GM06990 (cell line): ENCODE measurements at regions not wholly inside any gene's neighbourhood (a gene's known extent, or its start where the extent isn't known, plus 50 kb on each side); places are given as distances from the start of the nearest gene placed in this dataset.

Experiments used
- DNase-seq: peaks from one replicate; pipeline ENCODE4 v3.0.0-alpha.2; 2011; ENCODE audit not compliant: insufficient read length; ENCODE audit errors: extremely low read depth
- H3K27me3 ChIP-seq: replicated peaks from 2 replicates; pipeline ENCODE4 v1.6.0; 2011; ENCODE audit warnings: low read length; ENCODE audit not compliant: control insufficient read depth, insufficient read depth
- H3K36me3 ChIP-seq: 2 replicates; pipeline ENCODE4 v1.5.1; 2011; ENCODE audit warnings: low read length; ENCODE audit not compliant: control insufficient read depth, insufficient read depth
- H3K4me3 ChIP-seq: replicated peaks from 2 replicates; pipeline ENCODE4 v1.5.1; 2011; ENCODE audit warnings: low read depth, mild to moderate bottlenecking, control low read depth, low read length
- TF ChIP-seq, protein P1 (sequence below): IDR thresholded peaks from 2 replicates; pipeline ENCODE4 v1.5.1; 2011; ENCODE audit warnings: low read length, control low read depth, mild to moderate bottlenecking, inconsistent platforms; ENCODE audit not compliant: insufficient read depth, poor library complexity, severe bottlenecking

GRCh38 chr9:87193151-87193550 lies 245.8 kb upstream of the GAS1 start:
- Histone ChIP-seq H3K36me3 (no peaks in the 10 kb centered on the region), H3K4me3 (no peak overlapping the region), H3K27me3 (no peaks in the 10 kb centered on the region; the same call in 1 of the 2 replicates)
- TF ChIP-seq, protein P1, sequence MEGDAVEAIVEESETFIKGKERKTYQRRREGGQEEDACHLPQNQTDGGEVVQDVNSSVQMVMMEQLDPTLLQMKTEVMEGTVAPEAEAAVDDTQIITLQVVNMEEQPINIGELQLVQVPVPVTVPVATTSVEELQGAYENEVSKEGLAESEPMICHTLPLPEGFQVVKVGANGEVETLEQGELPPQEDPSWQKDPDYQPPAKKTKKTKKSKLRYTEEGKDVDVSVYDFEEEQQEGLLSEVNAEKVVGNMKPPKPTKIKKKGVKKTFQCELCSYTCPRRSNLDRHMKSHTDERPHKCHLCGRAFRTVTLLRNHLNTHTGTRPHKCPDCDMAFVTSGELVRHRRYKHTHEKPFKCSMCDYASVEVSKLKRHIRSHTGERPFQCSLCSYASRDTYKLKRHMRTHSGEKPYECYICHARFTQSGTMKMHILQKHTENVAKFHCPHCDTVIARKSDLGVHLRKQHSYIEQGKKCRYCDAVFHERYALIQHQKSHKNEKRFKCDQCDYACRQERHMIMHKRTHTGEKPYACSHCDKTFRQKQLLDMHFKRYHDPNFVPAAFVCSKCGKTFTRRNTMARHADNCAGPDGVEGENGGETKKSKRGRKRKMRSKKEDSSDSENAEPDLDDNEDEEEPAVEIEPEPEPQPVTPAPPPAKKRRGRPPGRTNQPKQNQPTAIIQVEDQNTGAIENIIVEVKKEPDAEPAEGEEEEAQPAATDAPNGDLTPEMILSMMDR: no peak
- DNase-seq: no peak

GRCh38 chr9:87193925-87194868 lies 246.9 kb upstream of the GAS1 start:
- Histone ChIP-seq H3K36me3 (no peaks in the 10 kb centered on the region), H3K4me3 (no peak overlapping the region), H3K27me3 (no peaks in the 10 kb centered on the region; the same call in 1 of the 2 replicates)
- TF ChIP-seq, protein P1: no peak
- no peak for DNase-seq

- Histone ChIP-seq H3K4me3 (no peak overlapping the region), H3K27me3 (no peaks in the 10 kb centered on the region; the same call in 1 of the 2 replicates), H3K36me3 (no peaks in the 10 kb centered on the region)
- DNase-seq: no peak
- TF ChIP-seq, protein P1: no peak
Observed at GRCh38 chr9:87195306-87195705, 248.0 kb upstream of the GAS1 start.

- Histone ChIP-seq H3K27me3 (no peaks in the 10 kb centered on the region; the same call in 1 of the 2 replicates), H3K4me3 (no peak overlapping the region), H3K36me3 (no peaks in the 10 kb centered on the region)
- DNase-seq: no peak
- TF ChIP-seq, protein P1: no peak
Observed at GRCh38 chr9:87197349-87198130, 250.2 kb upstream of the GAS1 start.

DNA sequence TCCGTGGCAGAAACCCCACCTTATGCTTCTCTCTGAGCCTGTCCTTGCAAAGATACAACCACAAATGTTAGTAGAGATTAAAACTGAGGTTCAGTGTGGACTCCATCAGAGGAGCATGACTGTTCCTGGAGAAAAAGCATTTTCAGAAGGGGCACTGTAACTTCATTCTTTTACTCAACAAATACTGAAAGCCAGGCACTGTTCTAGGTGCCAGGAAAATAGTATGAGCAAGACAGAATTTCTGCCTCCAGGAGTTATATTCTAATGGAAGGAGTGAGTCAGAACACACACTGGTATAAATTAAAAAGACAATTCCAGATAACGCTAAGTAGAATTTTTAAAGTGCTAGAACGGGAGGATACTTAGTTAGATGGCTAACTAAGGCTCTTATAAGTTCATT lies 251.4 kb upstream of the GAS1 start:
- no peak for DNase-seq
- Histone ChIP-seq H3K36me3 (no peaks in the 10 kb centered on the region), H3K4me3 (no peak overlapping the region), H3K27me3 (no peaks in the 10 kb centered on the region; the same call in 1 of the 2 replicates)
- TF ChIP-seq, protein P1: no peak
